ENCODE measurements at regions not wholly inside any gene's neighbourhood (a gene's known extent, or its start where the extent isn't known, plus 50 kb on each side); places are given as distances from the start of the nearest gene placed in this dataset.

GRCh38 chr7:16172366-16172765, 249.0 kb downstream of the CRPPA start:
- no peak overlapping the region for H4K8ac ChIP-seq (ENCODE audit: low read depth in 2 of 2, low read length in 2 of 2)
- dilution Hi-C loops (cut with HindIII; ENCODE audit: low sequenced_read_pairs, unreplicated experiment), result no loop called here
- no peak overlapping the region for H3K9ac ChIP-seq (ENCODE audit: low read depth, low read length)
- no peak overlapping the region for H3K23ac ChIP-seq (ENCODE audit: low read depth, low read length)
- no peak overlapping the region for H3K27ac ChIP-seq (ENCODE audit: insufficient read depth, low read length)
- ATAC-seq (ENCODE audit: low read depth), result no peak
- ChIA-PET CTCF (no interaction called here), POLR2A (ENCODE audit: unreplicated experiment) (no interaction called here)
- H3K4me3 ChIP-seq (ENCODE audit: insufficient read depth, low read depth, low read length), result no peak overlapping the region
- H2BK15ac ChIP-seq (ENCODE audit: low read depth, low read length), result no peak overlapping the region
- intact Hi-C loops (cut with micrococcal nuclease), result no loop called here
- no peak overlapping the region for H2BK5ac ChIP-seq (ENCODE audit: low read depth, low read length, poor library complexity, severe bottlenecking)
- in situ Hi-C loops (cut with MboI; ENCODE audit: low sequenced_read_pairs), result no loop called here
- no peak overlapping the region for H3K4me2 ChIP-seq (ENCODE audit: low read depth, low read length)
- H3K27me3 ChIP-seq (ENCODE audit: control insufficient read depth, insufficient read depth, low read length), result no peaks in the 10 kb centered on the region
- no peak for DNase-seq
- TF ChIP-seq CHD1 (IDR thresholded peaks at IDR 0.05; ENCODE audit: low read depth, low read length), result no peak
- H3K9me3 ChIP-seq (ENCODE audit: control insufficient read depth, insufficient read depth, low read length), result no peaks in the 10 kb centered on the region; the same call in 1 of the 2 replicates
- no peak overlapping the region for H2AFZ ChIP-seq (replicated peaks; ENCODE audit: low read length, poor library complexity)
- H4K91ac ChIP-seq (ENCODE audit: insufficient read depth, low read depth, low read length), result no peak overlapping the region
- no peaks in the 10 kb centered on the region for H3K9me1 ChIP-seq (ENCODE audit: insufficient read depth, low read length)
- no peak overlapping the region for H3K18ac ChIP-seq (ENCODE audit: low read depth, low read length)
- H3K36me3 ChIP-seq (ENCODE audit: control insufficient read depth, insufficient read depth, low read length), result no peaks in the 10 kb centered on the region
- H2AK5ac ChIP-seq (ENCODE audit: low read depth, low read length), result no peak overlapping the region
- H3K4ac ChIP-seq (ENCODE audit: low read depth, low read length), result no peak overlapping the region
- H3K4me1 ChIP-seq (ENCODE audit: control insufficient read depth, insufficient read depth, low read length), result no peaks in the 10 kb centered on the region
- no peak overlapping the region for H2BK20ac ChIP-seq (ENCODE audit: low read depth, low read length)
- H4K5ac ChIP-seq (ENCODE audit: low read depth, low read length), result no peak overlapping the region
- H2AK9ac ChIP-seq (replicated peaks; ENCODE audit: low read depth, low read length, poor library complexity), result no peak overlapping the region
- no peaks in the 10 kb centered on the region for H4K20me1 ChIP-seq (ENCODE audit: insufficient read depth, low read length)
- H3K79me1 ChIP-seq (ENCODE audit: low read depth in 1 of 2, low read length in 2 of 2), result no peaks in the 10 kb centered on the region
- 40% methylated on average over 1 of the region's 2 CpGs; no CpG with 5 or more reads in 1 of the 2 experiments for WGBS, 2 experiments (ENCODE audit: extremely low coverage in 2 of 2, insufficient read length in 1 of 2)
- no TSS peak for BruUV-seq (replicated peaks)
- H3K14ac ChIP-seq (replicated peaks; ENCODE audit: low read depth, low read length), result no peak overlapping the region
- no peak overlapping the region for H3K56ac ChIP-seq (ENCODE audit: extremely low read depth, insufficient read depth, low read length)
- no peak overlapping the region for H2BK120ac ChIP-seq (ENCODE audit: low read depth, low read length)
